GF-D8 (cell line): ENCODE measurements at regions not wholly inside any gene's neighbourhood (a gene's known extent, or its start where the extent isn't known, plus 50 kb on each side); places are given as distances from the start of the nearest gene placed in this dataset.
"Not testable (repeated sequence)": the region's sequence is repeated elsewhere in the genome, so short reads cannot be mapped to it uniquely, and the experiment has no call there.

Experiments used
- DNase-seq: peaks from one replicate; lab custom pipeline; 2025; lab: John Stamatoyannopoulos, UW

DNA sequence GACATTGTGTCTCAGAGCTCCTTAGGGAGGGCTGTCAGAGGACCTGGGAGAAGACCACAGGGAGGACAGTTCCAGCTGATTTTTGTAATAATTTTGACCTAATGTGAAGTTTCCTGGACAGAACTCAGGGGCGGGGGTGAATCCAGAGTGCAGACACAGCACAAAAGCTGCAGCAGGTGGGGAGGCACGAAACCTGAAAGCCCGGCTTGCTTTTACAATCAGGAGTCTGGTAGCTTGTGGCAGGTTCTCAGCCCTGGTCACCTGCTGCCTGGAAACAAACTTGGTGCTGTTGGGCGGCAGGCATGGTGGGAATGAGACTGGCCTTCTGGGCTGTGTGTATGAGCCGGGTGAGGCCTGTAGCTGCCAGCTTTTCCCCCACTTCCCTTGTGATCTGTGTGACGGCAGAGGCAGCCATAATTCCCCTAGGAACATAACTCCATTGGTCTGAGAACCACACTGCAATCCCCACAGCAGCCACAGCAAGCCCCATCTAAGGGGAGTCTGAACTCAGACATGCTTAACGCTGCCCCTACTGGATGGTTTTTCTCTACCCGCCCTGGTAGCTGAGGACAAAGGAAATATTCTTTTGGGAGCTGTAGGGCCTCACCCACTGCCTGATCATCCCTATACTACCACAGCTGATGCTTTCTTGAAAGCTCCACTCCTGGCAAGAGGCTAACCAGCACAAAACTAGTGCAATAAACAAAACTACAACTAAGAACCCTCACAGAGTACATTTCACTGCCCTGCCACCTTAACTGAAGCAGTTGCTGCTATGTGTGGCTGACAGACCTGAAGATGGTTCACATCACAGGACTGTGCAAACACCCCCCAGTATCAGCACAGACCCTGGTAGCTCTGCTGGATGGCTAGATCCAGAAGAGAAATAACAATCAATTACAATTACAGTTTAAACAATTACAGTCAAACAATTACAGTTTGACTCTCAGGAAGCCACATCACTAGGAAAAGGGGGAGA, 1055.1 kb upstream of the GJE1 start:
- DNase-seq: no peak

DNA sequence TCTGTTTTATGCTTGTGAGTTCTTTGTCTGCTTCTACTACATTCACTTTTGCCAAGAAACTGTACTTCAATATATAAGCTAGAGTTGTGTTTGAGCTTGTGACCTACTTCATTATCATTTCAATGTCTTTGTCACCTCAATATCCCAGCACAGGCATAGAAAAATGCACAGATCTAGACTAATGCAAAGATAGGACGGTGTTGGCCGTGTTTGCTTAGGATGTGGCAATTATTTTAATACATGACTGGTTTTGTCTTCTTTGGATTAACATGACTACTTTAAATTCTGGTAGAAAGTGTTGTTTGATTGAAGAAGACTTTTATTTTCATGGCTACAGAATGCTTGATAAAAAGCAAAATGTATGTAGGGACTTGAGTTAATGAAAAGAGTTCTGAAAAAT, 1075.0 kb upstream of the GJE1 start:
- no peak for DNase-seq

DNA sequence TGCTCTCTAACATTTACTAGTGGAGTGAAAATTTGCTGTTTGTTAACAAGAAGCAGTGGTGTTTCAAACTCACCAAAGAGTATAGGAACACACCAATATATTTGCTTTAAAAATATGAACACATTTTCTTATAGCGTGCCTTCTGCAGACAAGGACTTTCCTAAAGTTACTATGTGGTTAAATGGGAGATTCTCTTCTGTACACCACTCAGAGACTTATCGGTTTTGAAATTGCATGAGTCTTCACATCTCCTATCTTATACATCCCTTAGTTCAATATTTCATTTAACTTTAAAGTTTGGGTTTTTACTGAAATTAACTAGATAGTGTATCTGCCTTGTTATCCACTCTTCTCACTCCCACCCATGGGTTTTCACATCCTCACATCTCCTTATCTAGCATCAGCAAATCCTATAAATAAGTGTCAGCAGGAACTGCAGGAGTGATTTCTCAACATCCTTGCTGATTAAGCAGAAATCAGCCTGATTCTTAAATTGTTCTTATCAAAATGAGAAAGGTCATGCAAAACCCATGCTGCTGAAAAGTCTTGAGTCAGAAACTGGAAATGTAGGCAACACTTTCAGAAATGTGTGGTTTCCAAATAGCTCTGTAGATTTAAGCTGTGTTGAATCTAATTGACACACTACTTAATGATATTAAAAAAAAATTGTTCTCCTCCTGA, 1075.6 kb upstream of the GJE1 start:
- no peak for DNase-seq

DNA sequence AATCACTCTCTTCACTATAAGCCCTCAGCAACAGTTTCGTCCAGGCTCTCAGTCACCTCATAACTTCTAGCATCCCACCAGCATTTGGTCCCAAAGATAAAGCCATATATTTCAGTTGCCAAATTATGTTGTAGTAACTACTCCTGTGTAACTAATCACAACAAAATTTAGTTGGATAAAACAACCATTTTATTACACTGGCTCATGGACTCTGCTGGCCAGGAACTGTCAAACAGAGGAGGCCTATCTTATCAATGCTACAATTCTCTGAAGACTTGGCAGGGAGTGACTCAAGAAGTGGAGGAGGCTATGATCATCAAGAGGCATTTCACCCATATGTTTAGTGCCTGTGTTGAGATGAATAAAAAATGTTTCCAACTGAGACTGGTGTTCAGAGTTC, 1082.3 kb upstream of the GJE1 start:
- DNase-seq: no peak

DNA sequence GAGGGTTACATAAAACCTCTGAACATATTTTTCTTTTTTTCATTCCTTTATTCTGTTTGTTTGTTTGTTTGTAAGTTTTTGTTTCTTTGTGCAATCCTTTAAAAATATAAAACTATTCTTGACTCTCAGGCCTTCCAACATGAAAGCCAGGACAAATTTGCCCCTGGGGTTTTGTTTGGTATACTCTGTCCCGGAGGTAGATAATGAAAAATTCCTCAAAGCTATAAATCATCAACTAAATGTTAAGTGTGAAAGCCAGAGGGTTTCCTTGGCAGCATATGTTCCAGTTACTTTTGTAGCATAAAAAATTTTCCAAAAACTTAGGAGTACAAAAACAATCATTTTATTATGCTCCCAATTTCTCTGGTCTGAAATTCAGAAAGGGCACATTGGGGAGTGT, 1084.3 kb upstream of the GJE1 start:
- no peak for DNase-seq

DNA sequence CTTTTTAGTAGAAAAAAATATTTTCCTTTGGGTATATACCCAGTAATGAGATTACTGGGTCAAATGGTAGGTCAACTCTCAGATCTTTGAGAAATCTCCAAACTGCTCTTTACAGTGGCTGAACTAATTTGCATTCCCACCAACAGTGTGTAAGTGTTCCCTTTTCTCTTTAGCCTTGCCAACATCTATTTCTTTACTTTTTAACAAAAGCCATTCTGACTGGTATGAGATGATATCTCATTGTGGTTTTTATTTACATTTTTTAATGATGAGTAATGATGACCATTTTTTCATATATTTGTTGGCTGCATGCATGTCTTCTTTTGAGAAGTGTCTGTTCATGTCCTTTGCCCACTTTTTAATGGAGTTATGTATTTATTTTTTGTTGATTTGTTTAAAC, 1086.2 kb upstream of the GJE1 start:
- DNase-seq: not testable (repeated sequence)

DNA sequence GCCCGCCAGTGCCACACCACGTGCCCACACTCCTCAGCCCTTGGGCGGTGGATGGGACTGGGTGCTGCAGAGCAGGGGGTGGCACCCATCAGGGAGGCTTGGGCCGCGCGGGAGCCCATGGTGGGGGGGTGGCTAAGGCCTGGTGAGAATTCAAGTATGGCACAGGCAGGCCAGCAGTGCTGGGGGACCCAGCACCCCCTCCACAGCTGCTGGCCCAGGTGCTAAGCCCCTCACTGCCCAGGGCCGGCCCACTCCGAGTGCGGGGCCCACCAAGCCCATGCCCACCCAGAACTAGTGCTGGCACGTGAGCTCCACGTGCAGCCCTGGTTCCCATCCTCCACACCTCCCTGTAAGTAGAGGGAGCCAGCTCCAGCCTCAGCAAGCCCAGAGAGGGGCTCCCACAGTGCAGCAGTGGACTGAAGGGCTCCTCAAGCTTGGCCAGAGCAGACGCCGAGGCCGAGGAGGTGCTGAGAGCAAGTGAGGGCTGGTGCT, 1091.1 kb upstream of the GJE1 start:
- DNase-seq: no peak

DNA sequence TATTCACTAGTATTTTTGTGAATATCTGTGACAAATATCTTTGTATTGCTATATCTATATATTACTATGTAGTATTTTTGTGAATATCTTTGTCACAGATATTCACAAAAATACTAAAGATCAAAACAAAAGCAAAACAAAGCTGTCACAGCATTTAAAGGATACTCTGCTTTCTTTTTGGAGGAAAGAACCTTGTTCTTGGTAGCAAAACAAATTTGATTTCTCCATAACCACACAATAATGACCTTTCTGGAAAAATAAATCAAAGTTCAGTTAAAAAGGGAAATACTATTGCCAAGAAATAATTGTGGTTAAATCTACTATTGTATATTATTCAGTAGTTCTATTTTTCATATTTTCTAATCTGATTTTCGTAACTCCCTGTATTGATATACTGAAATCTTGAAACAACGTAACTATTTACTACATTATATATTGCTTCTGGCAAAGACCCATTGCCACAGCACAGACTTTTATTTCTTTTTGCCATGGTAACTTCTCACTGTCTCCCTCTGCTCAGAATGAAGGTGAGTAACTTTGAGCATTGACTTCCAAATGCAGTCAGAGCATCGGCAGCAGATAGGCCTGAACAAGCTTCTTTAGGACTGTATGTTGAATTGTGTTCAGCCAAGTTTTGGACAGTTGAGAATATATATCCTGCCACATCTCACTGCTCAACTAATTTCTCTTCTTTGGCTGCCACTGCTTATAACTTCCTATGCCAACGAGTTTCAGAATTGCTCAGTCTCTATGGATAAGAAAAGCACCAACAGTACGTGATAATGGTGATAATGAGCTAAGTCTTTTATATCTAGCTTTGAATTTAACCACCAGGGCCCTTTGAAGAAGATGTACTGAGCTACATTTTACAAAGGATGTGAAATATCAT, 1097.2 kb upstream of the GJE1 start:
- DNase-seq: no peak

DNA sequence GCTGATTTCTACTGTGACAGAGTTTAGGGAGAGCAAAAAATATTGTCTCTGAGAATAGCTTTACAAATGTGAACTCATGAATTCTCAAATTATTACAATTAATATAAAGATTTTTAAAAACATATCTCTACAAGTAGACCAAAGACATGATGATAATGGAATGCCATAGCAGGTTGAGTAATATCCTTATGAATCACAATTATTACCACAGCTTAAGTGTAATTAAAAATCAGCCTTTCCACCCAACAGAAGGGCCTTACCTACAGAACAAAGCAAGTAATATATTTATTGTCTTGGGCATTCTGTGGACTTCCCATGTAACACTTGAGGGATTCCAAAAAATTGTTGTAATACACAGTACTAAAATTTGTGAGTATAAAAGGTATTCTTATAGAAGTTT, 1099.6 kb upstream of the GJE1 start:
- DNase-seq: no peak

DNA sequence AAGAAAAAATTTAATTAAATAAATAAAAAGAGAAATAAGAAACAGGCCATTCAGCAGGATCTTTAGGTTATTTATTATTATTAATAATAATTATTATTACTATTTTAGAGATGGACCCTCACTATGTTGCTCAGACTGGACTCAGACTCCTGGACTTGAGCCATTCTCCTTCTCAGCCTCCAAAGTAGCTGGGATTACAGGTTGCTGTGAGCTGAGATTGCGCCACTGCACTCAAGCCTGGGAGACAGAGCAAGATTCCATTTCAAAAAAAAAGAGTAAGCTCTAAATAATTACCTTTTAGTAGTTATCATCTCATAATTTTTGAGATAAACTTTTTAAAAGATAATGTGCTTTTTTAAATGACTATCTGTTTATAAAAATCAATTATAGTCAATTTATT, 1102.8 kb upstream of the GJE1 start:
- DNase-seq: no peak

DNA sequence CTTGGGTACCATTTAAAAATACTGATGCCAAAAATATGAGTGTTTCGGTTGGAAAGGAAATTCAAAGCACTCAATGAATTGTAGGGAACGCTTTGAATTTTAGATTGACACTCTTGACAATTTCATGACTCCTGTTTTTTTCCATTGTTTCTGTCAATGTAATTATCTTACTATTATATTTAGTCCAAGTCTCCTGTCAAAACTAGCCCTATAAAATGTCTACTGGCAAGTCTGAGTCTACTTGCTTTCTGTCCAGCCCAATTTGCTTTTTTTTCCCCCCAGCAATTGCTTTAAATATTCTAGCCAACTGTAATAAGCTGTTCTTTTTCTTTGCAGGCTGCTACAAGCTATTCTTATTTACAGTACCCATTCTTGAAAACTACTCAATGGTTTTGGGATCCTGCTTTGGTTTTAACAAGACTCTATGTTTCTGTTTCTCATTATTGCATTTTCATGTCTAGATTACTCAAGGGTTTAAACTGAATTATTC, 1103.9 kb upstream of the GJE1 start:
- DNase-seq: no peak

DNA sequence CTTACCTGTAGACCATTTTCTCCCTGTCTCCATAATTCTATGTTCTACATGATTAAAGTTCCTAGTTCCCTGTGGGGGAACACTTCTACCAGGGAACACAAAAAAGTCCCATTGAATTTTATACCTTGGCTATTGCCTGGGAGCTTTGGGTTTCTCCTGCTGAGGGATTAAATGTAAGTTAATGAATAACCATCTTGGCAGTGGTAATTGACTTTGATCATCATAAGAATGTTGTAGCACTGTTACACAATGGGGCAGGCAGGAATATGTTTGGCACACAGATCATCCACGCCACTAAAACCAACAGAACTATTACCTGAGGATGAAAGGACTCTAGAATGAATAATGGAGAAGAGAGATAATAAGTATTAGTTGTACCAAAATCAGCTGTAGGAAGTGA, 1106.2 kb upstream of the GJE1 start:
- no peak for DNase-seq

DNA sequence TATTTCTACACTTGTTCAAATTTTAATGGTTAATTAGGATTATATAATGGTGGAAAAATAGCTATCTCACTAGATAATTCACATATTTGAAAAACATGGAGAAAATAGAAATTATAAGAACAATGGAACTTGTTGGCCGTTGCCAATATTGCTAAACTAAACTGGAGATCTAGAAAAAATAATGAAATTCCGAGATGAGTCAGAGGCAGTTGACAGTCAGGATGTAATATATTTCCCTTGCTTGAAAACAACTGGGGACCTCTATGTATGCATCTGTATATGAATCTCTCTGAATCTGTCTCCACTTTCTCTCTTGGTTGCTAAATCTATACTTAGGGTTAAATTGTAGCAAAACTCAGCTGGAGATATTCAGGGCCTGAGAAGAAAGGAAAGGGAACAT, 1108.2 kb upstream of the GJE1 start:
- DNase-seq: no peak

DNA sequence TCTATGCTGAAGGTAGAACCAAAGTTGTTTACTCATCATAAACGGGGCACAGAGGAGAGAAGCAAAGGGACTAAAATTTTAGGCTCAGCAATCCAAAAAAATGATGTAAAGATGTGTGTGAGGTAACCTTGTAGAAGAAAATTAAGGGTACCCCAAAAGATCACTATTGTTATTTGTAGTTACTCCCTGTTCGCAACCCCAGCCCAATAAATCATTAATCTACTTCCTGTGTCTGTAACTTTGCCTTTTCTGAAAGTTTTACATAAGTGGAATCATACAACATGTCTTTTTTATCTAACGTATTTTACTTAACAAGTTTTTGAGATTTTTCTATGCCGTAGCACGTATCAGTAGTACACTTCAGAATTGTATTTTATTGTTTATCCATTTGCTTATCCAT, 1114.8 kb upstream of the GJE1 start:
- no peak for DNase-seq

DNA sequence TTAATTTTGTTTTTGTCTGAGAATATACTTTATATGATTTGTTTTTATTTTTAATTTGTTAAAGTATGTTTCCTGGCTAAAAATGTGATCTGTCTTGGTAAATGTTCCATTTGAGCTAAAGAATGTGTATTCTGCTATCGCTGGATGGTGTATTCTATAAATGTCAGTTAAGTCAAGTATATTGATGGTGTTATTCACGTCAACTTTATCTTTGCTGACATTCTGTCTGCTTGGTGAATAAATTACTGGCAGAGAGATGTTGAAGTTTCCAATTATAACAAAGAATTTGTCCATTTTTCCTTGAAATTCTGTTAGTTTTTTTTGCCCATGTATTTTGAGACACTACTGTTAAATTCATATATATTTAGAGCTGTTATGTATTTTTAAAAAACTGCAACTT, 1131.8 kb upstream of the GJE1 start:
- DNase-seq: no peak

DNA sequence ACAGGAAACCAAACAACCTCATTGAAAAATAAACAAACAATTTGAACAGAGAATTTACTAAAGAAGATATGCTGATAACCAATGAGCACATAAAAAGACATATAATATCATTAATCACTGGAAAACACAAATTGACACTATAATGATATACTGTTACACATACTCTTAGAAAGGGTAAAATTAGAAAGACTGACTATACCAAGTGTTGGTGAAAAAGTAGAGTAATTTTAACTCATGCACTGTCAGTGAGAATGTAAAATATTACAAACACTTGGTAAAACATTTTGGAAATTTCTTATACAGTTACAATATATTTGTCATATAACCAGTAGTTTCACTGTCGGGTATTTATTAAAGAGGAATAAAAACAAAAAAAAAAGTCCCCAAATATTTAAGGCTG, 1139.2 kb upstream of the GJE1 start:
- DNase-seq: no peak

DNA sequence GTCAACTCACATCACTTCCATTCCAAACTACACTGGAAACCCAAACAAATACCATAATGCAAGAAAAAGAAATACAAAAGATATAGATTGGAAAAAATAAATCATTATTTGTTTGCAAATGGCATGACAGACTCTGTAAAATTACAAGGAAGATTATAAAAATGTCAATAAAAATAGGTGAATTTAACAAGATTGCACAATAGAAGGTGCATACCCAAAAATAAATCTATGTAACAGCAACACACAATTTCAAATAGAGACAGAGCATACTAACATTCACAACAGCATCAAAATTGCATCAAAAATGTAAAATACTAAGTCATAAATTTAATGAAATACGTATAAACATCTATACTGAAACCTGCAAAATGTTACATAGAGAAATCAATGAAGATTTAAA, 1140.0 kb upstream of the GJE1 start:
- no peak for DNase-seq

DNA sequence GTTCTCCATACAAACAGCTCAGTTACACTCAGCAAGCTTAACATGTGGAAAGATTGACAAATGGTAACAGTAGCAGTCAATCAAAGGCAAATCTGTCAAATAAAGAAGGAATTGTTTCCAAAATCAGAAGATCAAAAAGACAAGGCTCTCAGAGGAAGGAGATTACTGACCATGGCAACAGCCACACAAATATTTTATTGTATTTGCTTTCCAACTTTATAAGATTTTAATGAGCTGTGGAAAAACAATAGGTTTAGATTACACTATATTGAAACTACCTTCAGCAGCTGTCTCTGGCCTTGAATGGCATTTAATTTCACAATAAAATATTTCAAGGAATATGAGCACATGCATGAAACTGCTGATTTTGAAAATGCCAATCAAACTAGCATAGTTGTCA, 1143.9 kb upstream of the GJE1 start:
- DNase-seq: no peak

DNA sequence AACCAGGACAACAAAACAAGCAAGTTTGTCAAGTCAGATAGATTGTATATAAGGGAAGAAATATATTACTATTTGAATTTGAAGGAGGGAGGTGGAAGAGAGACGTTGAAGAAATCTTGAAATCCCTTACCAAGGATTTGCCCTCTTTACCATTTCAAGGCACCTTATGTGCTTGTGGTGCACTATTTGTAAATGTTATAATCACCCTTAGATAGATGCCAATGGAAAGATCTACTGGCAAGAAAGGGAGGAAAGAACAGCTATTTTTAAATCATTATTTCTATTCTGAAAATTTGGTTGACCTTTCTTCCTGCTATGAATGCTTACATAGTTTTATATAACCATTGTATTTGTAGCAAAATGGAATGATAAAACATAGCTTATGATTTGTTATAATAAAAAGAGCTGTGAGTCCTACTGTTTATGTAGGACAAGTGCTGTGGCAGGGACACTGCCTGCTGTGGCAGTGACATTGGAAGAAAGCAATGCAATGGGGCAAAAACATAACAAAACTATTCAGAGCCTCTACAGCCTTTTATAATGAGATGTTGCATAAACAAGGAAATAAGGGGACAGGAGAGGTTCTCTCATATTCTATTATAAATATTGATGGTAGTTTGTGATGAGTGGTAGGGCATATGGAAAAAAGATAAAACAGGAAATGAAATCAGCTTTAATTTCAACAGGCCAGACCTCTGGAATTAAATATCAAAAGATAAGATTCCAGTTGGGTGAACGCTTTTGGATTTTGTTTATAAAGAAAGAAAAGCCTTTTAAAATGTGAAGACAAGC, 1145.2 kb upstream of the GJE1 start:
- DNase-seq: no peak

DNA sequence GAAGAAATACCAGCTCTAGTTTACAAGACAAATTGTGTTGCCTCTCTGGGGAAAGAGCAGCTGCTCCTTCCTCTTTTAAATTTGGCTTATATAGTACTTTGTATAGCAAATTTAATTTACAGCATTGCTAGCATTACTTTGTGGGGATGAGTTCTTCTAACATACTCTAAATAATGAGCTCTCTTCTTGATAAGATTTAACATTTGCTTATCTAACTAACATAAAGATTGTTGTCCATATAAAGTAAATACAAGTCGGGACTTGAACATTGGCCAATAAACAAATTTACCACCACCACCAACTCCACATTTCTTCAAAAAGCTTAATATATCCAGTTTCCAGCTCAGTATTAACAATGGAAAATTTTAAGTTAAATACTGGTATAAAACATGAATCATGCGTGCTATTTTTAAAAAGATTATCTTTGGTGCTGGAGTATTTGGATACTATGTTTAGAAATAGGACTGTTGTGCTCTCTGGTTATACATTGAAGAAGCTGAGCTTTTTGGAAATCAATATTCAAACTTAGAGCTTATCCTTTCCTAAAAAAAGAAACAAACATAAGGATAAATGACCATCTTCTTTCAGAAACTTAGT, 1146.9 kb upstream of the GJE1 start:
- DNase-seq: no peak
